Testis (tissue), 2 donors: ENCODE measurements at regions not wholly inside any gene's neighbourhood (a gene's known extent, or its start where the extent isn't known, plus 50 kb on each side); places are given as distances from the start of the nearest gene placed in this dataset.

Source experiments
- CTCF ChIP-seq, 3 experiments: fragments of 450-650 bp in 2 of 3; fragments of 200-600 bp in 1 of 3; sonication (generic) in 1 of 3; IDR thresholded peaks; one replicate each; pipeline ENCODE4 v1.5.1; 2016 to 2019; ENCODE audit warnings: antibody characterized with exemption in 3 of 3, mild to moderate bottlenecking in 2 of 3, moderate library complexity in 1 of 3
- POLR2A ChIP-seq: fragments of 450-650 bp; IDR thresholded peaks from one replicate; pipeline ENCODE4 v1.6.1; 2017; ENCODE audit warnings: antibody characterized with exemption, mild to moderate bottlenecking, moderate library complexity

GRCh38 chr2:199196686-199197085 is 261.1 kb downstream of the SATB2 start:
- TF ChIP-seq CTCF (IDR thresholded peaks at IDR 0.05) (no peak), POLR2A (no peak)
